NB4 (cell line): ENCODE measurements at regions not wholly inside any gene's neighbourhood (a gene's known extent, or its start where the extent isn't known, plus 50 kb on each side); places are given as distances from the start of the nearest gene placed in this dataset.

ENCODE experiments used
- CTCF ChIP-seq: IDR thresholded peaks from one replicate; pipeline ENCODE4 v1.5.1; 2012; ENCODE audit warnings: low read depth, low read length
- POLR2A ChIP-seq: IDR thresholded peaks from 2 replicates; pipeline ENCODE4 v1.6.1; 2011; ENCODE audit warnings: mild to moderate bottlenecking; ENCODE audit not compliant: insufficient read length; ENCODE audit errors: extremely low read depth

GRCh38 chr3:153356908-153357307 lies 194.9 kb downstream of the RAP2B start:
- TF ChIP-seq CTCF (no peak), POLR2A (no peak)
